Posterior cingulate gyrus (tissue), 11 donors: ENCODE measurements at regions not wholly inside any gene's neighbourhood (a gene's known extent, or its start where the extent isn't known, plus 50 kb on each side); places are given as distances from the start of the nearest gene placed in this dataset.

Source experiments
- DNase-seq, 10 donors: peaks; one replicate each; pipeline versions ENCODE4 v3.0.0 to v3.0.0-alpha.2; 2020 to 2021; ENCODE audit warnings: mixed read lengths in 3 of 10
- intact Hi-C: fragments of 100-400 bp; cut with DNase I; formaldehyde crosslinking; loops from one replicate; pipeline ENCODE4 v1.15.1; 2023

DNA sequence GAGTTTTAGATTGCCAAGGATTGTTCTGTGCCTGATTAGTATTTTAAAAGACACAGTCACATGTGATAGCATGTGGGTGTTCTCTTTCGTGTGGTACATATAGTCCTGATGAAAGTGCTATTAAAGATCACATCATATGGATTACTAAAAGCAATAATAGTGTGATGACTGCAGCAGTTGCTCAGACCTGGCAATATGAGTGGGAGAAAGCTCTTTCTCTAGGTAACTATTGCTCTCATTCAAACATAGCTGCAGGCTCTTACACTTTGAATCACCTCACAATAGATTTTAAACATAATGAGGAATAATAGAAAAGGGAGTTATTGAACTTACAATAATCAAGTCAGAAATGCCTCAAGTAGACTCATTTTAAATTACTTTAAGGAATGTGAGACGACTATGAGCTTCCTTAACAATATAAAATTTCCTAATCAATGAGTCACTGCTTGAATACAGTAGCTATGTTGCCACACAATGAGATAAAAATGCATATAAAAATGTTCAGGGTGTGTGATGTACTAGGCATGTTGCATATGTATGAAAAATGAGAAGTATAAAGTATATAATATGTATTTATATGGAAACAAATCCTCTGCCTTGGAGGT is 452.1 kb downstream of the TMX3 start:
- intact Hi-C loops, result no loop called here
- DNase-seq, result no peak

DNA sequence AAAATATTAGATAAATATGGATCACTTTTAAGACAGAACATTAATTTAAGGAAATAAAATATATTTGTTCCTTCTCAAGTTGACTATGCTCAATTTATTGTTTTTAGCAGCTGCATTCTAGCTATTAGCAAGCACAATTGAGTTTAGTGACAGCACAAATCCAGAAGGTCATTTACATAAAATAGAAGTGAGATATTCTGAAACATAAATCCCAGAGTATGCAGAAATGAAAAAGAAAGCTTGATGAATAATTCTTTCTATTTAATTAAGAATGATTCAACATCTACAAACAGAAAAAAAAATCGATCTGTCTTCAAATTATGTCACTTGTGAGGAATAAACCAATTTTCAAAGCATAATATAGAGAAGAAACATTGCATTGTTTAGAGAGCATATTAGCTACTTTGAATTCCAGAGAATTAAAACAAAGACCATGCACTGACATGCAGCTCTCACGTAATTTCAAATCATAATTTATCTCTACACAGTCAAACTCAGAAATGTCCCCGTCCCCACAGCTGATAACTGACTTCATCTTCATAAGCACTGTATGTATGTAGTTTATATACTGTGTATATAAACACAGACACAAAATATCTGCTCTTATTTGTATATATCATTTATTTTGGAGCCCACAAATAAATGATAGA is 458.4 kb downstream of the TMX3 start:
- DNase-seq, result no peak
- intact Hi-C loops, result no loop called here

DNA sequence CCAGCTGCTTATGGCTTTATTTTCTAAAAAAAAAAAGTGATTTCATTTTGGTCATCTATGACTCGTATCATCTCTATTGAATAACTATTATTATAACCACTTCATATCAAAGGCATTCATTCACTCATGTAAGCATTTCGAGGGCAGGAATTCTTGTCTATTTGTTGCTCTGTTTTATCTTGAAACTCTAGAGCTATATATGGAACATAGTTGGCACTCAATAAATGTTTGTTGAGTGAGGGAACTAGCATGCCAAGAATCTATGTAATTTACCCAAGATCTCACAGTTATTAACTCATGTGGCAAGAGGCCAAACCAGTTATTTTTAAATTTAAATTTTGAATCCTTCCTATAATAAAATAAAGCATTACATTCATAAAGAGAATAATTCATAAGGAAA is 470.1 kb downstream of the TMX3 start:
- no peak for DNase-seq
- intact Hi-C loops, result no loop called here

DNA sequence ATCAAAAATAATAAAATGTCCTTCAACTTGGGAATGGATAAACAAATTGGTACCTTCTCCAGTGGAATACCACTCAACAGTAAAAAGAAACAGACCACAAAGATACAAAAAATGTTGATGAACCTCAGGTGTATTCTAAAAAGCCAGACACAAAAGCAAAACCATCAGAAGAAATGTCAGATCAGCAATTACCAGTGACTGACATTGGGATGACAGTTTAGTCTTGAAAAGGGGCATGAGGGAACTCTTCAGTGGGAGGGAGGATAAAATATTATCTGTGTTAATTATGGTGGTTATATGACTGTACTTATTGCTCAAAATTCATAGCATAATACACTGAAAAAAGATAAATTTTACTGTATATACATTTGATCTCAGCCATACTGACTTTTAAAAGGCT is 473.0 kb downstream of the TMX3 start:
- DNase-seq, result no peak
- intact Hi-C loops, result no loop called here

DNA sequence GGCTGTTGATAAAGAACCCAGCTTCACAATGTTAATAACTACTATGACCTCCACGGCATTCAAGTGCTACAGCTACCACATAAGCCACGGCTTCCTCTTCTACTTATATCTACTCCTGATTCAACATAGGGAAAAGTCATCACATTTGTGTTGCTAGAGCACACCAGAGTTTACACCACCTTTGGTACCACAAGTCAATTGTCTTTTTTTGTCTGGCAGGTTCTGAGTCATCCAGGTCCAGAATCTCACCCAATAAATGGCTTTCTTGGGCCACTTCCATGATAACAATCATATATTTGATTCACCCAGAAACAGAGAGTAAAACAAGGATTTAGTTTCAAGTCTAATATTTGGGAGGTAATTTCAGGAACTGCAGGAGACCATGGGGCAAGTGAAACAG is 480.2 kb downstream of the TMX3 start:
- DNase-seq, result no peak
- intact Hi-C loops, result no loop called here

DNA sequence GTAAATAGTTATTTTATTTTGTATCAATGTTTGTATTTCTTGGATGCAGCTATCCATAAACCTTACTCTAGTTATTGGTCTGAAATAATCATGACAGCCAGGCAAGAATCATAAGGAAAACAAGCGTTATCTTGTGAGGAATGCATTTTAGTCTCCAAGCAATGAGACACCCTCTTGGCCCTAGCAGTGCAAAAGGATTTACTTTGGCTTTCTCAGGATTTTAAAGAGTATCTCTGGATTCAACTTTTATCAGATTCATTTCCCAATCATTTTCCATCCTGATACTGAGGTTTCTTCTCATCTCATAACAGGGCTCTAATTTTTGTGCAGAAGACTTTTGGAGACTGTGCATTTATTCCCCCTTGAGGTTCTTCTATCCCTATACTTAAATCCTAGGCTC is 480.8 kb downstream of the TMX3 start:
- DNase-seq, result no peak
- intact Hi-C loops, result no loop called here

DNA sequence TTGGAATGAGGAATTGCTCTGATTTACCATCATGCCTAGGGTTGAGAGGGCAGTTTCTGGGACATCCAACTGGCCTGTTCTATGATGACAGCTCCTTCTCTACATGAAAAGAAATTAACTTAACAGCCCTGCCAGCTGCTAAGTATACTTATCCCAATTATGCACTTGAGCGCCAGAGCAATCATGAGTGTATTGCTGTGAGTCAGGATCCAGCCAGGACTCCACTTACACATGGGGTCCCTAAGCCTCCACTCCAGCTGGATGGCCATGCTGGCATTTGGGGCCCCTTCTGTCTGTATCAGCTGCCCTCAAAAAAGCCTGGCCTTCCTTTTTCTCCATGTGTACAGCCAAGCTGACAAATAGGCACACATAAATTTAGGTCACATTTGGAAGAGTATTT is 481.9 kb downstream of the TMX3 start:
- intact Hi-C loops, result no loop called here
- DNase-seq, result no peak

DNA sequence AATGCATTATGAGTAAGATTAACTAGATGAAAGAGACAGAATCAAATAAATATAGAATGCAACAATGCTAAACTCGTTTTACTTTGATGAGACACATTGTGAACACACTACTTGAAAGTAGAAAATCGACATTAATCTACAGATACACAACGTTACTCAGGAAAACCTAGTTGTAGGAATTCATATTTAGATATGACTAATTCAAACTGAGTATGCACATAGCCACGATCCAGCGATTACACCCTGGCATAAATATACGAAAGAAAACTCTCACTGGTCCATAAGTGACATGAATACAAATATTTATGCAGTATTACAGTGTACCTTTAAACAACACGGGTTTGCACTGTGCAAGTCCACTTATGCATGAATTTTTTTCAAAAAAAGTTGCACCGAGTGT is 485.6 kb downstream of the TMX3 start:
- intact Hi-C loops, result no loop called here

DNA sequence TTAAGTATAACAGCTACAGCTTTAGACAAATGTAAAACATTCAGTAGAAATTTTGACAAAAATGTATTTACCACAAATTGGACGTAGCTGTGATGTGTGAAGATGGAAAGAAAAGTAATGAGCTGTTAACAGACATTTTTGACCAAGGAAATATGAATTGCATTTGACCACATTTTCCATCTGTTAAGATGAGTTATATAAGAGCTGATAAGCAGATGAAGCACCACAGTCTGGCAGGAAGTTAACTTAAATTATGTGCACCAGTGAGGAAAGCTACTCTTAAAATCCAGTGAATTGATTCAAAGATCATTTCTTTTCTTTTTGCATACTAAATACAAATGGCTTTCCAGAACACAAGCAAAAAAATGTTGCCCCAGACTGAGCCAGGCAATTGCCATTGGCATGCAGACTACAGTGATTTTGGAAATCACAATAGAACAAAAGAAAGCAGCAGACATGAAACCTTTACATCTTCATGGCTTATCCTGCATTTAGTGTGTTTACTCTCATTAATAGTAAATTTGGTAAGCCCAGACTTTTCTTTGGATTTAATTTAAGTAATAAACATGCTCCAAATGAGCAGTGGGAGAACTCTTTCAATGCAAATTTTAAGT is 493.7 kb downstream of the TMX3 start:
- intact Hi-C loops, result no loop called here
- DNase-seq, result no peak

More for the DNA sequence above, 485.6 kb downstream of the TMX3 start:
- DNase-seq, result no peak

DNA sequence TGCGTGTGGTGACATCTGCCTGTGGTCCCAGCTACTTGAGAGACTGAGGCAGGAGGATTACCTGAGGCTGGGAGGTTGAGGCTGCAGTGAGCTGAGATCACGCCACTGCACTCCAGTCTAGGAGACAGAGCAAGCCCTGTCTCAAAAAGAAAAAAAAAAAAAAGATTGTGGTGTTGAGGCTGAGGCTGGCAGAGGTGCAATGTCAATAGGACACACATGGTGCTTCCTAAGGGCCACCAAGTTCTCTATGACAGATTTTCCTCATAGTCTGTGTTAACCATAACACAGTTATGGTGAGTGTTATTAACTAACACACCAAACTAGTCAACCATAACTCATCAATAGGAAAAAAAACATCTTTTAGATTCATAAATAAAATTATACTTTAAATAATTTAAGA is 494.4 kb downstream of the TMX3 start:
- DNase-seq, result no peak
- intact Hi-C loops, result no loop called here

DNA sequence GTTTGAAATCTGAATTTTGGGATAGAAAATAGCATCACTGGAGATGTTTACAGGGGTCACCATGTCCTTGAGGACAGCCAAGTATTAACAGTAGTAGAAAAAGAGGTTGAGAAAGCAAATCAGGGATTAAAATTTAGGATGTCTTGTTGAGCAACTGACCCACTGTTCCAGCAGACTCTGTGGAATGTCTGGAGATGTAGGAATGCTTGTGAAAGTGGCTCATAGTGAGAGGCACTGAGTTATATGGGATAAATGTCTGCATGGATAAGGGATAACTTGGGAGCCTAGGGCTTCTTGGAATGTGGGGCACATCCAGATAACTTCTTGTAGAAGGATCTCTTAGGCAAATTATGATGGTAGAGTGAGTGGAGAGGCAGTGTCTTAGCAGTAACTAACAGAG is 495.0 kb downstream of the TMX3 start:
- intact Hi-C loops, result no loop called here
- no peak for DNase-seq

DNA sequence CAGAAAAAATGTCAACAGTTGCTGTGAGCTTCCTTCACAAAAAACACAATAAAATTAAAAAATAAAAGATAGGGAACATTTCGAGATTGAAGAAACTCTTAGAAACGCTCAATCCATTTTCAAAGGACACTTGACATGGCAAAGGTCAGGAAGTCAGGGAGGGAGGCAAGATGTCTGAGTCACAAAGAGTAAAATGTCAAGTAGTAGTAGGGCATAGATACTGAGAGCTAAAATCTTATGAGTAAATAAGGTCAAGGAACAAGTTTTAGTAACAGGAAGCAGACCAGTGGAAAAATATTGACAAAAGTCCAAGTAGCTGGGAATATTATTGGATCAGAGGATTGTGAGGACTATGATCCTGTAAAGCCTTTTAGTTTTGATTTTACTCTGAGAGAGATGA is 495.6 kb downstream of the TMX3 start:
- intact Hi-C loops, result no loop called here
- no peak for DNase-seq

DNA sequence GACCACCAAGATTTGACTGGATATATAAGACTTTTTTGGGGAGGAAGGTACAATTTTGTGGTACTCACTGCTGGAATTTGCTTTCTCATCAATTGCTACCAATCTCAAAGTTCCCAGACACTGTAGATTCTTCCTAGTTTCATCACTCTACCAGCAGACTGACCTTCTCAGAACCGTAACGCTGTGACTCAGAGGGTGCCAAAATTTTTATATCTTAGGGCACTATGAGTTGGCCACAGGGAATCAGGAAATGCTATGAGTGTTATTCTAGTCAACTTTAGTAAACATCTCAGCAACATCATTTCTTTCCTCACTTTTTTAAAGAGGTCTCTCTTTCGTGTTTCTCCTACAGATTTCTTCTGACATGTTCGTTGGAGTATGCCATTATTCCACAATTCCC is 499.0 kb downstream of the TMX3 start:
- intact Hi-C loops, result no loop called here
- DNase-seq, result no peak

DNA sequence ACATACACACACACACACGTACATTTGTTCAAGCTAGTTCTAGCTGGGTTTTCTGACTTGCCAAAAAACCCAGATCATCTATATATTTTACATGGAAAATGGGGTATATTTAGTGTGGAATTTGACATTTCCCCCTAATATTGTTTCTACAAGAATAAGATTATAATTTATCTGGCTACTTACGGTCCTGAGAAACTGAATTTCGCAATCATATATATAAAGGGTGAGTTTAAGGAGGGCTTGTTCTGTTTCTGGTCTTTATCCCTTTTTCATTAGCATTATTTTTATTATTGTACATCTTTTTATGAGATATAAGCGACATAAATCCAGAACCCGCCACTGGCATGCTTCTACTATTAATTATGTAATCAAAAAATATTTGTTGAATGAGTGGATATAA is 528.9 kb downstream of the TMX3 start:
- intact Hi-C loops, result no loop called here
- no peak for DNase-seq

DNA sequence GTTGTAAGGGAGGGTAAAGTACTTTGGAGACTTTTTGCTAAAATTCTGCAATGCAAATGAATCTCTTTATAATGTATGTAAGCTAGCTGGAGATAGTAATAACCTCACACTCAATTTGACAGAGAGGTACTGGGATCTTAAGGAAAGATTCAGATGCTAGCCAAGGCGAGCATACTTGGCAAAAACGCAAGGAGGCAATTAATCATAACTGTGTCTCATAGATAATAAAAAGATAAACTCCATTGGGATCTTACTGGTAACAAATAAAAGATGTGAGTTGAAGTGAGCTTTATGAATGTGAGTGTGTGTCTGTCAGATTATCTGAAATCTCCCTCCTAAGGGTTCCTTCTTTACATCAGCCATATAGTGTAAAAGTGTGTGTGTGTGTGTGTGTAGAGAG is 533.0 kb downstream of the TMX3 start:
- no peak for DNase-seq

DNA sequence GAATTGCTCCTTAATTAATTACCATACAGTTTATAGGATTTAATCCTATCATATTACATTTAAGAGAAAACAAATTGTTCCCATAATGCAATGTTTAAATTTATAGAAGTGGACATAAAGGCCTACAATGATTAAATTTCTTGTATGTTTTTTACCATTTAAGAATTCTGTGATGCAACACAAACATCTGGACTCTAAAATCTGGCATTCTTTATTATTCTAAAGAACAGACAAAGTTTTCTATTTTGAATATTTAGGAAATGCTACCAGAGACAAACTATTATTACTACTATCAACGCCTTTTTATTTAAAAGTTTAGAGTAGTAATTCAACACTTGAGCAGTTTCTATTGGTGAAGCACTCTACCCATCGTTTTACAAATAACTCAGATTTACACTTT is 535.1 kb downstream of the TMX3 start:
- no peak for DNase-seq
- intact Hi-C loops, result no loop called here

More for the DNA sequence above, 533.0 kb downstream of the TMX3 start:
- intact Hi-C loops, result no loop called here

DNA sequence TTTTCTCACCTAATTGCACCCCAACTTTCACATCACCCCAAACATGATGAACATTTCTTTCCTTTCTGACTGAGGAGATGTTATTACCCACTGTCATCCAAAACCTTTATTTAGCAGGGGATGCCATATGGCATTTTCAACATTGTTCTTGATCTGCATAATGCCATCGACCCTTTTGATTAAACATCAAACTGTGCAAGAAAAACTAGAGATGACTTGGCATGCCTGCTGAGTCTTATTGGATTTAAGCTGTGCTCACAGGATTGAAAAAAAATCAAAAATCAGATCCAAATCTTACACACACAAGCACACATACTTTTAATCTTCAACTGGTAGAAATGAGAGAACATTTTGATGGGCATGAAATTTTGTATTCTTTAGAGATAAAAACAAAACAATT is 536.0 kb downstream of the TMX3 start:
- intact Hi-C loops, result no loop called here

DNA sequence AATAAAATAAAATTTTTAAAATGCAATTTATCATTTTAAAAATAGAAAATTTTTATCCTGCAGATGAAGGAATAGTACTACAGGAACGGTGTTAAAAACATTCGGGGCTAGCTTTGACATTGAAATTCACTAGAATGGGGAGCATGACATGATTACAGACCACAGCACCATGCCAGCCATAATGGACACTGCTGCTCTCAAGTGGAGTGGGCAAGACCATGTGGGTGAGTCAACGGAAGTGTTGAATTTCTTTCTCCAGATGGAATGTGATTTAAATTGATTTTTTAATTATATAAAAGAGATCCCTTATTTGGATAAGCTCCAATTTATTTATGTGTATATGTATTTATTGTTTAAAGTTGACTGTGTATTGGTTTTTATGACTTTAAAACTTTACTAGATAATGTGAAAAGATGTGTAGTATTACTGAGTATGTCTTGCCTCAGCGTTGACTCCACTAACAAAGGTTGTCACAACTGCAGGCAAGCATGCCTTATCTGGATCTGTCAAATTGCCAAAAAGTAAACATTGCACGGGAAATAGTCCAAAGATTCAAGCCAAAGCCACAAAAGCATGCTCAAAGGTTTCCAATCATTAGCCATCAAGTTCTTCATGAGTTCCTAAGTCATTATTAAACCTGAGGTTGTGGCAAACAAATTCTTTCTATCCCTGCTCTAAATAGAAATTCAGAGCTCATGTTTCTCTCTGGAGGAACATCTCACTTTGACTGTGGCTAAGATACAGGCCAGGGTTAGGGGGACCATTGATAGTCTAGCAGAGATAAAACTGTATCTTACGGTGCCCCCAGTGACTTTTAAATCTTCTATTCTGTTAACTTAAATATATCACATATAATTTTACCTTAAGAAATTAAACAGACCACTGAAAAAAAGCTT is 536.9 kb downstream of the TMX3 start:
- intact Hi-C loops, result no loop called here
- no peak for DNase-seq

More for the DNA sequence above, 536.0 kb downstream of the TMX3 start:
- DNase-seq, result no peak

DNA sequence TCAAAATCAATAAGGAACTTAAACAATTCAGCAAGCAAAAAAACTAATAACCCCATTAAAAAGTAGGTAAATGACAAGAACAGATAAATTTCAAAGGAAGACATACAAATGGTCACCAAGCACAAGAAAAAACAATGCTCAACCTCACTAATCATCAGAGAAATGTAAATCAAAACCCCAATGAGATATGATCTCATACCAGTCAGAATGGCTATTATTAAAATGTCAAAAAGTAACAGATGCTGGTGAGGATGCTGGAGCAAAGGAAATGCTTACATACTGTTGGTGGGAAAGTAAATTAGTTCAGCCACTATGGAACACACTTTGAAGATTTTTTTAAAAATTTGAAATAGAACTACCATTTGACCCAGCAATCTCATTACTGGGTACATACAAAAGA is 538.0 kb downstream of the TMX3 start:
- DNase-seq, result no peak
- intact Hi-C loops, result no loop called here

DNA sequence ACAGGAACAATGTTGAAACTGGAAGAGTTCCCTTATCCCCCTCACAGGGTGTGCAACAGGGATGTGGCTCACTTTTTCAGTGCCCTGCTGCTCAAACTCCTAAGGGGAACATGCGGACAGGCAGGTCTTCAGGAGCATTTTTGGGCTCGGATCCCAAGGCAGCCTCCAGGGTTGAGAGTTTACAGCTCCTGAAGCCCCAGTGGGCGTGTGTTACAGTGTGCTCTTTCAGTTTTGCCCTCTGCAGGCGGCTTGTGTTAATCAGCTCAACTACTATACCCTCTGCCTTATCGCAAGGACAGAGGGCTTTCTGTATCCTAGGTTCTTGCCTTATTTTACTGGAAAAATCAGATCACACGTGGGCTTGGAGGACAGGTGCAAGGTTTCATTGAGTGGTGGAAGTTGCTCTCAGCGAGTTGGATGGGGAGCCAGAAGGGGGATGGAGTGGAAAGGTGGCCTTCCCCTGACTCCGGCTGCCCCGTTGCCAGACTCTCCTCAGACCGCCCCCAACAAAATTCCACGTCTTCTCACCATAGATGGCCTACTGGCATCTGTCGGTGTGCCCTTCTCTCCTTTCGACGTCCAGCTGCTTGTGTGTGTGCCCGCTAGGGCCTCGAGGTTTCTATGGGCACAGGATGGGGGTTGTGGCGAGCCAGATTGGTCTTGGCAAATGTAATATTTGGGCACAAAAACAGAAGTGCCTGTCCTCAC is 541.9 kb downstream of the TMX3 start:
- intact Hi-C loops, result no loop called here
- DNase-seq, result peak in 2 of 10 donors; percentile 39 to 76

DNA sequence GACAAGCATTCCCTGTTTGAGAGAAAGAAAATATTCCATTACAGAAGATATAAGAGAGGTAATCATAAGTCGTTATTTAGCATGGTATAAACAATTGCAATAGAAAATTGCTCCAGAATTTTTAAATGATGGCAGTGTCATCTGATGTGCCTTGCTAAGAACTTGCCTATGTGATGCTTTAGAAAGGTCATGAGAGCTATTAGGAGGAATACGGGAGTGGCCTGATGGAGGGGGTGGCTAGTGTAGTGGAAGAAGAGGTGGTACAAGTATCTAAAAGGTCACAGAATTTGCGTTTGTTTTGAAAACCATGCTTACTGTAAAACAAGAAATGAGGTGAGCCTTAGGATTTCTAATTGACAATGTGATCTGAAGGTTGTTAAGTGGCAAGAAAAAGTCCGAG is 550.0 kb downstream of the TMX3 start:
- no peak for DNase-seq
- intact Hi-C loops, result no loop called here
